Stimulated activated CD4-positive, alpha-beta T cell treated with anti-CD3 and anti-CD28 coated beads, Interleukin-12 subunit alpha, Interleukin-12 subunit beta, amount 100 ng/mL, for 4 hours (primary cell): ENCODE measurements at regions not wholly inside any gene's neighbourhood (a gene's known extent, or its start where the extent isn't known, plus 50 kb on each side); places are given as distances from the start of the nearest gene placed in this dataset.

Experiments
- DNase-seq: peaks from one replicate; pipeline ENCODE4 v3.0.0-alpha.2; 2020

GRCh38 chr4:124401606-124402005 lies 310.9 kb downstream of the ANKRD50 start:
- no peak for DNase-seq

GRCh38 chr4:124409044-124409443 lies 303.5 kb downstream of the ANKRD50 start:
- no peak for DNase-seq

- no peak for DNase-seq
These were observed 298.1 kb downstream of the ANKRD50 start for GRCh38 chr4:124414276-124415040.

- DNase-seq: no peak
These were observed 297.4 kb downstream of the ANKRD50 start for GRCh38 chr4:124415146-124415545.

- no peak for DNase-seq
These were observed 295.2 kb downstream of the ANKRD50 start for GRCh38 chr4:124417371-124417770.

GRCh38 chr4:124420166-124420695 lies 292.3 kb downstream of the ANKRD50 start:
- DNase-seq: no peak

- no peak for DNase-seq
These were observed 289.4 kb downstream of the ANKRD50 start for GRCh38 chr4:124423160-124423559.

GRCh38 chr4:124426279-124426678 lies 286.3 kb downstream of the ANKRD50 start:
- no peak for DNase-seq

- no peak for DNase-seq
These were observed 285.3 kb downstream of the ANKRD50 start for GRCh38 chr4:124427095-124427767.

GRCh38 chr4:124428648-124429047 lies 283.9 kb downstream of the ANKRD50 start:
- DNase-seq: no peak

- no peak for DNase-seq
These were observed 282.7 kb downstream of the ANKRD50 start for GRCh38 chr4:124429746-124430250.

GRCh38 chr4:124431653-124432192 lies 280.8 kb downstream of the ANKRD50 start:
- DNase-seq: no peak

GRCh38 chr4:124432500-124432899 lies 280.0 kb downstream of the ANKRD50 start:
- DNase-seq: no peak

GRCh38 chr4:124433044-124433443 lies 279.5 kb downstream of the ANKRD50 start:
- DNase-seq: no peak

- DNase-seq: no peak
These were observed 279.0 kb downstream of the ANKRD50 start for GRCh38 chr4:124433500-124433899.

- no peak for DNase-seq
These were observed 277.1 kb downstream of the ANKRD50 start for GRCh38 chr4:124435274-124435950.

GRCh38 chr4:124437853-124438495 lies 274.6 kb downstream of the ANKRD50 start:
- DNase-seq: no peak

GRCh38 chr4:124445071-124445470 lies 267.5 kb downstream of the ANKRD50 start:
- no peak for DNase-seq

- DNase-seq: no peak
These were observed 262.7 kb downstream of the ANKRD50 start for GRCh38 chr4:124449881-124450280.

- no peak for DNase-seq
These were observed 261.7 kb downstream of the ANKRD50 start for GRCh38 chr4:124450851-124451250.

GRCh38 chr4:124454772-124455270 lies 257.7 kb downstream of the ANKRD50 start:
- no peak for DNase-seq

GRCh38 chr4:124455671-124456070 lies 256.9 kb downstream of the ANKRD50 start:
- no peak for DNase-seq
